B cell (primary cell): ENCODE measurements at regions not wholly inside any gene's neighbourhood (a gene's known extent, or its start where the extent isn't known, plus 50 kb on each side); places are given as distances from the start of the nearest gene placed in this dataset.

Experiments used
- ATAC-seq: fragments of 200-7000 bp; cut with Tn5 transposase; one replicate; pipeline ENCODE4 v1.10.0; 2021; ENCODE audit warnings: low read depth, mild to moderate bottlenecking, moderate number of reproducible peaks, moderate library complexity
- CTCF ChIA-PET: fragments of 350-600 bp; sonication (Branson Sonifier 250); formaldehyde crosslinking; loops from one replicate; lab custom pipeline; 2021; ENCODE audit warnings: antibody characterized with exemption, inconsistent platforms; lab: Charles Lee
- POLR2A ChIA-PET: fragments of 350-600 bp; sonication (Branson Sonifier 250); formaldehyde crosslinking; loops from one replicate; lab custom pipeline; 2021; ENCODE audit warnings: antibody characterized with exemption; lab: Charles Lee
- DNase-seq: peaks from one replicate; pipeline ENCODE4 v3.0.0; 2013
- H2AFZ ChIP-seq: 2 replicates; pipeline ENCODE4 v1.6.1; 2012; ENCODE audit warnings: mild to moderate bottlenecking, low read depth, low read length; ENCODE audit not compliant: insufficient read depth, poor library complexity, severe bottlenecking
- H3K27ac ChIP-seq, 2 donors: 1 replicate in 1 of 2; 2 replicates in 1 of 2; pipeline ENCODE4 v1.5.1; 2012 to 2013; ENCODE audit warnings: low read length in 2 of 2, mild to moderate bottlenecking in 2 of 2, moderate library complexity in 1 of 2
- H3K27me3 ChIP-seq, 4 experiments: fragments of 200-600 bp in 1 of 4; sonication (generic) in 1 of 4; replicated peaks in 1 of 4; 1 replicate in 2 of 4; 2 replicates in 2 of 4; pipeline versions ENCODE4 v1.6.1 to v1.7.0; 2013 to 2016; ENCODE audit warnings: low read length in 3 of 4, mild to moderate bottlenecking in 2 of 4, mixed read lengths in 1 of 4, moderate library complexity in 1 of 4; ENCODE audit not compliant: insufficient read depth in 4 of 4, control insufficient read depth in 3 of 4; ENCODE audit errors: control extremely low read depth in 1 of 4
- H3K36me3 ChIP-seq, 2 experiments: replicated peaks in 1 of 2; 1 replicate in 1 of 2; 2 replicates in 1 of 2; pipeline versions ENCODE4 v1.6.1 to v1.7.1; 2013; ENCODE audit warnings: low read length in 1 of 2; ENCODE audit not compliant: insufficient read depth in 2 of 2, control insufficient read depth in 1 of 2; ENCODE audit errors: control extremely low read depth in 1 of 2, extremely low read depth in 1 of 2
- H3K4me1 ChIP-seq, 2 donors: fragments of 200-600 bp in 1 of 2; sonication (generic) in 1 of 2; 1 replicate in 1 of 2; 2 replicates in 1 of 2; pipeline versions ENCODE4 v1.5.1 to v1.6.1; 2013 to 2017; ENCODE audit warnings: low read length in 2 of 2; ENCODE audit not compliant: control insufficient read depth in 2 of 2, insufficient read depth in 2 of 2
- H3K4me2 ChIP-seq: replicated peaks from 2 replicates; pipeline ENCODE3; 2012; ENCODE audit warnings: mild to moderate bottlenecking, low read depth, low read length; ENCODE audit not compliant: poor library complexity, severe bottlenecking
- H3K4me3 ChIP-seq, 5 experiments: fragments of 200-600 bp in 1 of 5; sonication (generic) in 1 of 5; 1 replicate in 3 of 5; 2 replicates in 2 of 5; pipeline versions ENCODE4 v1.5.1 to v1.7.0; 2011 to 2016; ENCODE audit warnings: low read length in 4 of 5, mild to moderate bottlenecking in 4 of 5, low read depth in 2 of 5, control low read depth in 1 of 5, moderate library complexity in 1 of 5; ENCODE audit not compliant: insufficient read depth in 1 of 5; ENCODE audit errors: control extremely low read depth in 1 of 5, extremely low read depth in 1 of 5
- H3K79me2 ChIP-seq: fragments of 200-600 bp; sonication (generic); one replicate; pipeline ENCODE4 v1.6.0; 2016; ENCODE audit warnings: low read length; ENCODE audit not compliant: control insufficient read depth, insufficient read depth
- H3K9ac ChIP-seq: fragments of 200-600 bp; sonication (generic); 2 replicates; pipeline ENCODE4 v1.6.1; 2017; ENCODE audit warnings: mild to moderate bottlenecking, low read length, moderate library complexity
- H3K9me3 ChIP-seq, 3 donors: one replicate each; pipeline versions ENCODE4 v1.6.1 to v1.7.1; 2013; ENCODE audit warnings: low read length in 2 of 3; ENCODE audit not compliant: control insufficient read depth in 2 of 3, insufficient read depth in 1 of 3; ENCODE audit errors: control extremely low read depth in 1 of 3
- H4K20me1 ChIP-seq: 2 replicates; pipeline ENCODE4 v1.6.0; 2012; ENCODE audit warnings: mild to moderate bottlenecking, low read length; ENCODE audit not compliant: insufficient read depth, control insufficient read depth, poor library complexity, severe bottlenecking
- H3K27ac Mint-ChIP-seq: one replicate; pipeline ENCODE4 v1.8.0; 2021; ENCODE audit warnings: mixed read lengths
- H3K27me3 Mint-ChIP-seq: one replicate; pipeline ENCODE4 v1.8.0; 2021; ENCODE audit warnings: mixed read lengths
- H3K4me1 Mint-ChIP-seq: one replicate; pipeline ENCODE4 v1.8.0; 2021; ENCODE audit warnings: mixed read lengths
- H3K4me3 Mint-ChIP-seq: one replicate; pipeline ENCODE4 v1.8.0; 2021; ENCODE audit warnings: mixed read lengths
- H3K9me3 Mint-ChIP-seq: one replicate; pipeline ENCODE4 v1.8.0; 2022; ENCODE audit warnings: mixed read lengths; ENCODE audit not compliant: insufficient read depth
- CTCF ChIP-seq: fragments of 200-600 bp; IDR thresholded peaks from one replicate; pipeline ENCODE4 v1.8.0; 2022; ENCODE audit warnings: antibody characterized with exemption, mild to moderate bottlenecking
- EZH2 ChIP-seq: IDR thresholded peaks from 2 replicates; pipeline ENCODE4 v1.6.1; 2012; ENCODE audit warnings: borderline replicate concordance, low read depth, mild to moderate bottlenecking, moderate library complexity, low read length; ENCODE audit not compliant: insufficient read depth, poor library complexity, severe bottlenecking
- WGBS: methylation state at CpG from one replicate; pipeline ENCODE4 v1.1.5; 2013; ENCODE audit warnings: missing lambda C conversion rate; ENCODE audit not compliant: insufficient coverage; 5-methylcytosine and 5-hydroxymethylcytosine counted together
- intact Hi-C: fragments of 100-400 bp; cut with micrococcal nuclease; formaldehyde crosslinking; loops from one replicate; pipeline ENCODE4 v1.10.0; 2022

- H3K27ac ChIP-seq: no peak overlapping the region
- no peak overlapping the region for H3K4me2 ChIP-seq
- H3K4me3 Mint-ChIP-seq: no peak overlapping the region
- H3K79me2 ChIP-seq: no peaks in the 10 kb centered on the region
- DNase-seq (no peak), ATAC-seq (no peak)
- H3K9ac ChIP-seq: no peak overlapping the region
- H3K4me1 ChIP-seq: no peaks in the 10 kb centered on the region
- H4K20me1 ChIP-seq: no peaks in the 10 kb centered on the region
- POLR2A ChIA-PET: no interaction called here
- peaks cover 0 to 4% (median 2%) of the 10 kb centered on the region in 4 experiments for H3K27me3 ChIP-seq
- peaks cover 7 to 19% (median 15%) of the 10 kb centered on the region in 3 donors for H3K9me3 ChIP-seq
- peaks cover 19% of the 10 kb centered on the region for H3K27me3 Mint-ChIP-seq
- TF ChIP-seq EZH2 (no peak), CTCF (no peak)
- no peaks in the 10 kb centered on the region for H3K36me3 ChIP-seq
- no peak overlapping the region for H3K27ac Mint-ChIP-seq
- intact Hi-C loops: no loop called here
- H3K4me3 ChIP-seq: no peak overlapping the region
- CTCF ChIA-PET: no interaction called here
- peaks cover 10% of the 10 kb centered on the region for H3K9me3 Mint-ChIP-seq
- no peak overlapping the region for H2AFZ ChIP-seq
- H3K4me1 Mint-ChIP-seq: no peaks in the 10 kb centered on the region
Observed at GRCh38 chr1:109834951-109835350, 71.2 kb upstream of the EPS8L3 start.

GRCh38 chr1:109832945-109833344, 69.2 kb upstream of the EPS8L3 start:
- Mint-ChIP-seq H3K4me3 (no peak overlapping the region), H3K4me1 (no peaks in the 10 kb centered on the region), H3K9me3 (peaks cover 7% of the 10 kb centered on the region), H3K27ac (no peak overlapping the region), H3K27me3 (peaks cover 19% of the 10 kb centered on the region)
- no peak for TF ChIP-seq CTCF
- no peak for TF ChIP-seq EZH2
- no peak overlapping the region for H3K4me2 ChIP-seq
- H3K9me3 ChIP-seq: peaks cover 3 to 19% (median 10%) of the 10 kb centered on the region in 3 donors
- H3K36me3 ChIP-seq: no peaks in the 10 kb centered on the region
- CTCF ChIA-PET: no interaction called here
- intact Hi-C loops: no loop called here
- POLR2A ChIA-PET: no interaction called here
- DNase-seq (no peak), ATAC-seq (no peak)
- no peaks in the 10 kb centered on the region for H4K20me1 ChIP-seq
- H3K4me3 ChIP-seq: no peak overlapping the region
- no peak overlapping the region for H3K9ac ChIP-seq
- H2AFZ ChIP-seq: no peak overlapping the region
- 80% methylated on average over 4 of the region's 5 CpGs for WGBS
- no peaks in the 10 kb centered on the region for H3K27me3 ChIP-seq
- H3K4me1 ChIP-seq: no peaks in the 10 kb centered on the region
- no peak overlapping the region for H3K27ac ChIP-seq
- no peaks in the 10 kb centered on the region for H3K79me2 ChIP-seq
